Glutamatergic neuron (in vitro differentiated cells): ENCODE measurements at regions not wholly inside any gene's neighbourhood (a gene's known extent, or its start where the extent isn't known, plus 50 kb on each side); places are given as distances from the start of the nearest gene placed in this dataset.

Experiments
- DNase-seq: peaks from one replicate; pipeline ENCODE4 v3.0.0; 2022
- H3K27ac Mint-ChIP-seq: one replicate; pipeline ENCODE4 v1.8.0; 2020; ENCODE audit warnings: mild to moderate bottlenecking, mixed read lengths, inconsistent platforms; ENCODE audit not compliant: unreplicated experiment
- H3K27me3 Mint-ChIP-seq: one replicate; pipeline ENCODE4 v1.8.0; 2020; ENCODE audit warnings: mild to moderate bottlenecking, moderate library complexity, mixed read lengths, inconsistent platforms; ENCODE audit not compliant: unreplicated experiment
- H3K36me3 Mint-ChIP-seq: one replicate; pipeline ENCODE4 v1.8.0; 2020; ENCODE audit warnings: mild to moderate bottlenecking, mixed read lengths, inconsistent platforms; ENCODE audit not compliant: unreplicated experiment
- H3K4me1 Mint-ChIP-seq: one replicate; pipeline ENCODE4 v1.8.0; 2020; ENCODE audit warnings: mild to moderate bottlenecking, low read depth, mixed read lengths, inconsistent platforms; ENCODE audit not compliant: unreplicated experiment
- H3K4me3 Mint-ChIP-seq: one replicate; pipeline ENCODE4 v1.8.0; 2020; ENCODE audit warnings: mild to moderate bottlenecking, mixed read lengths, inconsistent platforms; ENCODE audit not compliant: unreplicated experiment
- H3K9me3 Mint-ChIP-seq: one replicate; pipeline ENCODE4 v1.8.0; 2020; ENCODE audit warnings: mild to moderate bottlenecking, moderate library complexity, mixed read lengths, inconsistent platforms; ENCODE audit not compliant: unreplicated experiment
- TF ChIP-seq, protein P1 (sequence below): fragments of 200-600 bp; sonication (generic); IDR thresholded peaks from one replicate; pipeline ENCODE4 v1.5.0; 2021; ENCODE audit not compliant: partially characterized antibody, unreplicated experiment

DNA sequence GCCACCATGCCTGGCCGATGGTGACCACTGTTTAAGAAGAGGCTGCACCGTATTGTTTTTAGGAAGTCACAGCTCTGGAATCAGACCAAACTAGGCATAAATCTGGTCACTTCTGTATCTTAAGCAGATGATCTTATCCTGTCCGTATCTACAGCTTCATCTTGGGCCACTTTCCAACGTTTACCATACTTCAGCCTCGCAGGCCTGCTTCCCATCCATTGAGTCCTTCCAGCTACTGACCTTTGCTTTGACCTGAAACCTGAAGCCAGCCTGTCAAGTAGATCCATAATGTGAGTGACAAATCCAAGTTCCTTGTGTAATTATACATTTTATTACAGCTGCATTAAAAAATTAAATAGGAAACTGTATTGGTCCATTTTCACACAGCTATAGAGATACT, 1033.0 kb downstream of the CDH11 start:
- Mint-ChIP-seq H3K27ac (no peak overlapping the region), H3K4me3 (no peak overlapping the region), H3K4me1 (peaks cover 4% of the 10 kb centered on the region), H3K9me3 (no peaks in the 10 kb centered on the region), H3K36me3 (no peaks in the 10 kb centered on the region), H3K27me3 (peaks cover 2% of the 10 kb centered on the region)
- DNase-seq, result no peak
- TF ChIP-seq, protein P1, sequence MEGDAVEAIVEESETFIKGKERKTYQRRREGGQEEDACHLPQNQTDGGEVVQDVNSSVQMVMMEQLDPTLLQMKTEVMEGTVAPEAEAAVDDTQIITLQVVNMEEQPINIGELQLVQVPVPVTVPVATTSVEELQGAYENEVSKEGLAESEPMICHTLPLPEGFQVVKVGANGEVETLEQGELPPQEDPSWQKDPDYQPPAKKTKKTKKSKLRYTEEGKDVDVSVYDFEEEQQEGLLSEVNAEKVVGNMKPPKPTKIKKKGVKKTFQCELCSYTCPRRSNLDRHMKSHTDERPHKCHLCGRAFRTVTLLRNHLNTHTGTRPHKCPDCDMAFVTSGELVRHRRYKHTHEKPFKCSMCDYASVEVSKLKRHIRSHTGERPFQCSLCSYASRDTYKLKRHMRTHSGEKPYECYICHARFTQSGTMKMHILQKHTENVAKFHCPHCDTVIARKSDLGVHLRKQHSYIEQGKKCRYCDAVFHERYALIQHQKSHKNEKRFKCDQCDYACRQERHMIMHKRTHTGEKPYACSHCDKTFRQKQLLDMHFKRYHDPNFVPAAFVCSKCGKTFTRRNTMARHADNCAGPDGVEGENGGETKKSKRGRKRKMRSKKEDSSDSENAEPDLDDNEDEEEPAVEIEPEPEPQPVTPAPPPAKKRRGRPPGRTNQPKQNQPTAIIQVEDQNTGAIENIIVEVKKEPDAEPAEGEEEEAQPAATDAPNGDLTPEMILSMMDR, result no peak

DNA sequence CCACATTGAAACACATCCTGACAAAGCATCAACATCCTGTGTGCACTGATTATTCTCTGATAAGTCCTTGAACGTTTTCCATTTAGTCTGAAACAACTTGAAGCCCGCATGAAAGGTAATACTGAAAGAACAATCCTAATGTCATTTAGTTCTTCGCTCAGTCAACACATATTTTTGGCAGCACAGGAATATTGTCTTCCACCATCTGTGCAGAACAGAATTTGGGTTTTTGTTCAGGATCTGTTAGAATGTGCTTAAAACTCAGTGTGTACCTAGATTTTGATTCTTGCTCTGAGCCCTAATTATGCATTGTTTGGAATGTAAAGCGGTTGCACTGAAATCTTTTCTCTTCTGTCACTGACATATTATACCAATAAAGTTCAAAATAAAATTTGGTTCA, 1036.6 kb downstream of the CDH11 start:
- no peak for DNase-seq
- Mint-ChIP-seq H3K9me3 (peaks cover 1% of the 10 kb centered on the region), H3K4me3 (no peak overlapping the region), H3K4me1 (no peaks in the 10 kb centered on the region), H3K27ac (no peak overlapping the region), H3K27me3 (peaks cover 2% of the 10 kb centered on the region), H3K36me3 (no peaks in the 10 kb centered on the region)
- TF ChIP-seq, protein P1, result no peak

- no peaks in the 10 kb centered on the region for H3K4me1 Mint-ChIP-seq
- TF ChIP-seq, protein P1, result no peak
- H3K27me3 Mint-ChIP-seq, result peaks cover 2% of the 10 kb centered on the region
Measured at GRCh38 chr16:64084706-64085105, 1037.2 kb downstream of the CDH11 start.

GRCh38 chr16:64083428-64084129, 1038.3 kb downstream of the CDH11 start:
- peaks cover 3% of the 10 kb centered on the region for H3K9me3 Mint-ChIP-seq
- H3K27me3 Mint-ChIP-seq, result no peaks in the 10 kb centered on the region
- H3K36me3 Mint-ChIP-seq, result no peaks in the 10 kb centered on the region
- H3K27ac Mint-ChIP-seq, result no peak overlapping the region
- TF ChIP-seq, protein P1, result no peak
- H3K4me3 Mint-ChIP-seq, result no peak overlapping the region
- DNase-seq, result no peak
- H3K4me1 Mint-ChIP-seq, result no peaks in the 10 kb centered on the region

More at GRCh38 chr16:64084706-64085105, 1037.2 kb downstream of the CDH11 start:
- DNase-seq, result no peak
- Mint-ChIP-seq H3K9me3 (peaks cover 3% of the 10 kb centered on the region), H3K36me3 (no peaks in the 10 kb centered on the region), H3K4me3 (no peak overlapping the region), H3K27ac (no peak overlapping the region)

DNA sequence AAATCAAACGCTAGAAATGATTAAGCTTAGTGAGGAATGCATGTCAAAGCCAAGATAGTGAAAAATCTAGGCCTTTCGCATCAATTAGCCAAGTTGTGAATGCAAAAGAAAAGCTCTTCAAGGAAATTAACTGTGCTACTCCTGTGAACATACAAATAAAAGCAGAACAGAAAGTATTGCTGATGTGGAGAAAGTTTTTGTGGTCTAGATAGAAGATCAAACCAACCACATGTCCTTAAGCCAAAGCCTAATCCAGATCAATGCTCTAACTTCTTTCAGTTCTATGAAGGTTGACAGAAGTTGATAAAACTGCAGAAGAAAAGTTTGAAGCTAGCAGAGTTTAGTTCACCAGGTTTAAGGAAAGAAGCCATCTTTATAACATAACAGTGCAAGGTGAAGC, 1044.6 kb downstream of the CDH11 start:
- Mint-ChIP-seq H3K27me3 (no peaks in the 10 kb centered on the region), H3K27ac (no peak overlapping the region), H3K9me3 (peaks cover 1% of the 10 kb centered on the region), H3K4me1 (no peaks in the 10 kb centered on the region), H3K36me3 (no peaks in the 10 kb centered on the region), H3K4me3 (no peak overlapping the region)
- TF ChIP-seq, protein P1, result no peak
- no peak for DNase-seq
